Germinal center (tissue), 1 donor: ENCODE measurements at regions not wholly inside any gene's neighbourhood (a gene's known extent, or its start where the extent isn't known, plus 50 kb on each side); places are given as distances from the start of the nearest gene placed in this dataset.

Experiments
- DNase-seq: peaks from one replicate; pipeline ENCODE4 v3.0.0; 2012; ENCODE audit warnings: mixed read lengths, low spot score

DNA sequence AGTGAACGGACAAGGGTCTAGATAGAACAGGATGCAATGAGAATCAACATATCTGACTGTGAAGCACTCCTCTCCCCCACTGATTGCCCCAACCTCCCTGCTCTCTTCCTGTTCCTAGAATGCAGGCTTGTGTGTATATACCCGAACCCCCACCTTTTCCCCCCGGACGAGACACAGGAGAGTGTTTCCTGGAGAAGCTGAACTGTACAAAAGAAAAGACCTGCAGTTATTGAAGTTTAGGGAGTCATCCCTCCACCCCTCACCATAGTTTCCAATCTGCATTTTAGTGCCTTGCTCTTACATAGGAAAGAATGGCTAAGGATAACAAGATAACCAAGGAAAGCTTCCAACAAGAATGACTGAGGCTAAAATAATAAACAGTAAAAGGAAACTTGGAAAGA, 55.5 kb upstream of the PDE10A start:
- no peak for DNase-seq

DNA sequence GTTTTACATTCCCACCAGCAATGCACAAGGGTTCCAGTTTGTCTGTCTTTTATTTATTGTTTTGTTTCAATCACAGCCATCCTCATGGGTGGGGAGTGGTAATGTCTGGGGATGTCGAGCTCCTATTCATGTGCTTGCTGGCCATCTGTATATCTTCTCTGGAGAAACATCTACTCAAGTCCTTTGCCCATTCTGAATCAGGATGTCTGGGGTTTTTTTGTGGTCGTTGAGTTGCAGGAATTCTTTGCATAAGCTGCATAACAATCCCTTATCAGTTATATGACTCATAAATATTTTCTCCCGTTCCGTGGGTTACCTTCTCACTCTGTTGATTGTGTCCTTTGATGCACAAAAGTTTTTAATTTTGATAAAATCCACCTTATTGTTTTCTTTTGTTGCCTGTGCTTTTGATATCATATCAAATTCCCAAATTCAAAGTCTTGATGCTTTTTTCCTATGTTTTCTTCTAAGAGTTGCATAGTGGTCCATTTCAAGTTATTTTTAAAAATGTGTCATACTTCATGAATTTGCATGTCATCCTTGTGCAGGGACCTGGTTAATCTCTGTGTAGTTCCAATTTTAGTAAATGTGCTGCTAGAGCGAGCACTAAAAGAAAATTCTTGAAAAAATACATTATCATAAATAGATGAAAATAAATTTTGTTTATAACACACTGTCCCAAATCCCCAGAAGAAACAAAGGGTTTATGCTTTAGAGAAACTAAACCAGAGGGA, 54.9 kb upstream of the PDE10A start:
- DNase-seq = no peak

DNA sequence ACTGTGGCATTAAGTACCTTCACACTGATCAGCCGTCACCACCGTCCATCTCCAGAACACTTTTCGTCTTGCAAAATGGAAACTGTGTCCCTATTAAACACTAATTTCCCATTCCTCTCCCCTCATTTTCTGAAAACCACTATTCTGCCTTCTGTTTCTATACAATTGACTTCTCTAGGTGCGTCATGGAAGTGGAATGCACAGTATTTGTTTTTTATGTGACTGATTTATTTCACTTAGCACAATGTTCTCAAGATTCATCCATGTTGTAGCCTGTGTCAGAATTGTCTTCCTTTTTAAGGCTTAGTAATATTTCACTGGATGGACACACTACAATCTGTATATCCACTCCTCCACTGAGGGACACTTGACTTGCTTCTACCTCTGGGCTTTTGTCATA, 53.8 kb upstream of the PDE10A start:
- no peak for DNase-seq

DNA sequence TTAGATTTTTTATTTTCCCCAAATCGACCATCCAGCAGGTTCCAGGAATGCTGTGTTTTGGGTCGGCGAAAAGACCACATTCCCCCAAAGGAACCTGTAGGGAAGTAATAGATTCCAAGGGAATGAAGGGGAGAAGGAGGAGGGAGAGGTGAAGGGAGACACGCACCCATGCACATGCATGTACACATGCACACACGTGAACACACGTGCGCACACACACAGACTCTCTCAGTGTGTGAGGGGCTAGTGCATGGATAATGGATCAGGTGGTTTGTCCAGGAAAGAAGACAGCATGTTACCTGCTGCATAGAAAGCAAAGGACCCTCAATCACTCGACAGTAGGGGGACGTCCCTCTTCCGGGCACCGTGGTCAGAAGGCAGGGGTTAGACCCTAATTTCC, 52.4 kb upstream of the PDE10A start:
- DNase-seq = no peak

DNA sequence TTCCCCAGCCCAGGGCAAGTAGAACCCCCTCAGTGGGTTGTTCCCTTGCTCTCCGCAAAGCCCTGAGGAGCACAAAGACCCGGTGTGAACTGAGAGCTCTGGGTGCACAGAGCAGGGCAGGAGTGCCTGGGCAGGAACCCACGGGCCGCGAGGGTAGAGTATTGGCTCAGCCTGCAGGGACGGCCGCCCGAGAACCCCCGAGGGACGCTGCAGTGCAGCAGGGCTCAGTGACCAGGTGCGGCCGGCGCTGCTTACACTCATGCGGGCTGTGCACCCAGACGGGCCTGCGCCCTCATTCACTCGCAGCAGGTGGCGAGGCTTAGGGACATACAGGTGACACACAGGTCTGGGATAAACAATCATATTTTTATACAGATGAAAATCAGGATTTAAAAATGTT, 51.9 kb upstream of the PDE10A start:
- no peak for DNase-seq

DNA sequence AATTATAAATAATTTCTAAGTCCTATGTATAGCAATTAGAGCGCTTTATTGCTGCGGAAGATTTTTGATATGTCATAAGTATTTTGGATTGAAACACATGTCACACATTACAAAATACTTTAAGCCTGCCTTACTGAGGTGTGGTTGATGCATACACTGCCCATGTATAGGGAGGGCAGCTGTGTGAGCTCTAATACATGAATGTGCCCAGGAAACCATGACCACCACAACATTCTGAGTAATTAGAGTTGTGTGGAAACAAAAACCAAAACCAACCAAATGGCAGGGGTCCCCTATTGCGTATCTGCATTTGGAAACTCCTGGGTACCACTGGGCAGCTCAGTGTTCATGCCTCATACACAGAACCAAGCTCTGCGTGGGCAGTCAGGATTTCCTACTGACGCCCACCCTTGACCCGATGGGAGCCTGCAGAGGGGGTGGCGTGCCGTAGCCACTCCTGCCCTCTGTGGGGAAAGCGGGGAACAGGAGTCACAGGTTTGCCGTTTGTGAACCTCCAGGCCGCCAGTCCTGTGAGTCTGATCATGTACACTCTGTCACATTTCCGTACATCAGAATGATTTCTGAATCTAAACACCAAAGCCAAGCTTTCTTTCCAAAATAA, 50.9 kb upstream of the PDE10A start:
- DNase-seq = no peak
